Testis (tissue), 2 donors: ENCODE measurements at regions not wholly inside any gene's neighbourhood (a gene's known extent, or its start where the extent isn't known, plus 50 kb on each side); places are given as distances from the start of the nearest gene placed in this dataset.

ENCODE experiments used
- DNase-seq: peaks from one replicate; pipeline ENCODE4 v3.0.0-alpha.2; 2019
- H3K27ac ChIP-seq, 2 donors: fragments of 200-600 bp; sonication (generic); one replicate each; pipeline ENCODE4 v1.5.1; 2019
- H3K27me3 ChIP-seq: fragments of 200-600 bp; sonication (generic); one replicate; pipeline ENCODE4 v1.5.1; 2019
- H3K36me3 ChIP-seq: fragments of 200-600 bp; sonication (generic); one replicate; pipeline ENCODE4 v1.5.1; 2017; ENCODE audit warnings: low read depth; ENCODE audit errors: missing control alignments
- H3K4me1 ChIP-seq: fragments of 200-600 bp; sonication (generic); one replicate; pipeline ENCODE4 v1.5.1; 2019
- H3K4me3 ChIP-seq, 2 donors: fragments of 200-600 bp; sonication (generic); one replicate each; pipeline ENCODE4 v1.5.1; 2017 to 2019
- H3K9me3 ChIP-seq: fragments of 200-600 bp; sonication (generic); one replicate; pipeline ENCODE4 v1.5.1; 2017
- POLR2A ChIP-seq: fragments of 450-650 bp; IDR thresholded peaks from one replicate; pipeline ENCODE4 v1.6.1; 2017; ENCODE audit warnings: antibody characterized with exemption, mild to moderate bottlenecking, moderate library complexity
- whole genome bisulfite sequencing, 2 donors: methylation state at CpG; one replicate each; pipeline ENCODE4 v1.1.5; 2018; 5-methylcytosine and 5-hydroxymethylcytosine counted together
- intact Hi-C: fragments of 100-400 bp; cut with DNase I; formaldehyde crosslinking; loops from one replicate; pipeline ENCODE4 v1.15.1; 2023; ENCODE audit warnings: low total_unique reads
- TF ChIP-seq, protein P1 (sequence below), 3 experiments: fragments of 450-650 bp in 2 of 3; fragments of 200-600 bp in 1 of 3; sonication (generic) in 1 of 3; IDR thresholded peaks; one replicate each; pipeline ENCODE4 v1.5.1; 2016 to 2019; ENCODE audit warnings: antibody characterized with exemption in 3 of 3, mild to moderate bottlenecking in 2 of 3, moderate library complexity in 1 of 3

DNA sequence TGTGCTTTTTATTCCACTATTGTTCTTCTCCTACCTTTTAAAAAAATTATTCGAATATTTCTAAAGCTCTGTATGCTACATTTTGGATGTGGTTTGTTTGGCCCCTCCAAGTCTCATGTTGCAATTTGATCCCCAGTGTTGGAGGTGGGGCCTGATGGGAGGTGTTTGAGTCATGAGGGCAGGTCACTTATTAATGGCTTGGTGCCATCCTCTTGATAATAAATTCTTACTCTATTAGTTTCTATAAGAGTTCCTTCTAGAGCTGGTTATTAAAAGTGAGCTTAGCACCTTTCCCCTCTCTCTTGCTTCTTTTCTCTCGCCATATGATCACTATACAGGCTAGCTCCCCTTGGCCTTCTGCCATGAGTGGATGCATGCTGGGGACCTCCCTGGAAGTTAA lies 445.6 kb upstream of the PDE3A start:
- Histone ChIP-seq H3K4me1 (no peaks in the 10 kb centered on the region), H3K36me3 (no peaks in the 10 kb centered on the region), H3K4me3 (no peak overlapping the region), H3K27ac (no peak overlapping the region), H3K9me3 (no peaks in the 10 kb centered on the region), H3K27me3 (no peaks in the 10 kb centered on the region)
- intact Hi-C loops = no loop called here
- no peak for TF ChIP-seq POLR2A
- TF ChIP-seq, protein P1, sequence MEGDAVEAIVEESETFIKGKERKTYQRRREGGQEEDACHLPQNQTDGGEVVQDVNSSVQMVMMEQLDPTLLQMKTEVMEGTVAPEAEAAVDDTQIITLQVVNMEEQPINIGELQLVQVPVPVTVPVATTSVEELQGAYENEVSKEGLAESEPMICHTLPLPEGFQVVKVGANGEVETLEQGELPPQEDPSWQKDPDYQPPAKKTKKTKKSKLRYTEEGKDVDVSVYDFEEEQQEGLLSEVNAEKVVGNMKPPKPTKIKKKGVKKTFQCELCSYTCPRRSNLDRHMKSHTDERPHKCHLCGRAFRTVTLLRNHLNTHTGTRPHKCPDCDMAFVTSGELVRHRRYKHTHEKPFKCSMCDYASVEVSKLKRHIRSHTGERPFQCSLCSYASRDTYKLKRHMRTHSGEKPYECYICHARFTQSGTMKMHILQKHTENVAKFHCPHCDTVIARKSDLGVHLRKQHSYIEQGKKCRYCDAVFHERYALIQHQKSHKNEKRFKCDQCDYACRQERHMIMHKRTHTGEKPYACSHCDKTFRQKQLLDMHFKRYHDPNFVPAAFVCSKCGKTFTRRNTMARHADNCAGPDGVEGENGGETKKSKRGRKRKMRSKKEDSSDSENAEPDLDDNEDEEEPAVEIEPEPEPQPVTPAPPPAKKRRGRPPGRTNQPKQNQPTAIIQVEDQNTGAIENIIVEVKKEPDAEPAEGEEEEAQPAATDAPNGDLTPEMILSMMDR (IDR thresholded peaks at IDR 0.05) = no peak
- WGBS, 2 donors = 91 to 92% methylated on average over 2 of the region's 2 CpGs
- no peak for DNase-seq

DNA sequence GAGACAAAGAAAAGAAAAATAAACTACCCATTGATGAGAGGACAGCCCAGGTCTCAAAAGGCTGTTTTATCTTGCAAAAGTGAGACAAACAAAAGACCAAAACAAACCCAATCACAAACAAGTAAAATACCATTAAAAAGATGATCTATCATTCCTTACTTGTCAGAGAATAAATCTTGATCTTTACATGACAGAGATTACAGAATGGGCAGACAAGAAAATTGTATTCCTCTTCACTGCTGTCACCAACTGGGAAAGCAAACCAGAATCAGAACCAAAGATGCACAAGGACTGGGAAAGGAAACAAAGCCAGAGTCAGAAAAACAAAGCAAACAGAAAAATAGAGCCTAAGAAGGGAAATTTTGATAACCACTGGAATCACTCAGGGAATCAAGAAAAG lies 444.0 kb upstream of the PDE3A start:
- TF ChIP-seq, protein P1 (IDR thresholded peaks at IDR 0.05) = no peak
- TF ChIP-seq POLR2A = no peak
- intact Hi-C loops = no loop called here
- no peaks in the 10 kb centered on the region for H3K36me3 ChIP-seq
- no peak overlapping the region for H3K4me3 ChIP-seq
- no peak for DNase-seq
- no peaks in the 10 kb centered on the region for H3K27me3 ChIP-seq
- no peaks in the 10 kb centered on the region for H3K9me3 ChIP-seq
- H3K27ac ChIP-seq = no peak overlapping the region
- H3K4me1 ChIP-seq = no peaks in the 10 kb centered on the region

DNA sequence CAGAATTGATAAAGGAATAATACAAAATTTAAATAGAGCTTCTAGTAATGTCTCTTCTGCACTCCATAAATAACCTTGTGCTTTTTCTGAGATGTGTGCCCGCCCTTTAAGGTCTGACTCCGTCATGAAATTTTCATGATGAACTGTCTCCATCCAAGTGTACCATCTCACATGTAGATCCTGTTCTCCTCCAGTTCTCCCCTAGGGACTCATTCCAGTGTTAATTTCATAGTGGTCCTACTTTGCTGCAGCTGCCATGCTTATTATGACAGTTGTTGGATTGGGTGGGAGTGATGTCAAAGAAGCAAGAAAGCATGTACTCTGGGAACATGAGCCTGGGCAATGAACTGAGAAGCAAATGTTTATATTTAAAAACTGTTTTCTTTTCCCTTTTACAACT lies 442.5 kb upstream of the PDE3A start:
- TF ChIP-seq, protein P1 (IDR thresholded peaks at IDR 0.05) = no peak
- no peak for TF ChIP-seq POLR2A
- Histone ChIP-seq H3K9me3 (no peaks in the 10 kb centered on the region), H3K4me1 (no peaks in the 10 kb centered on the region), H3K27ac (no peak overlapping the region), H3K36me3 (no peaks in the 10 kb centered on the region), H3K27me3 (no peaks in the 10 kb centered on the region), H3K4me3 (no peak overlapping the region)
- DNase-seq = no peak
- WGBS, 2 donors = 94 to 98% methylated on average over 2 of the region's 2 CpGs
- intact Hi-C loops = no loop called here

GRCh38 chr12:19926266-19926665 lies 442.1 kb upstream of the PDE3A start:
- intact Hi-C loops = no loop called here
- H3K9me3 ChIP-seq = no peaks in the 10 kb centered on the region
- WGBS, 2 donors = 96% methylated on average over 1 of the region's 1 CpG

DNA sequence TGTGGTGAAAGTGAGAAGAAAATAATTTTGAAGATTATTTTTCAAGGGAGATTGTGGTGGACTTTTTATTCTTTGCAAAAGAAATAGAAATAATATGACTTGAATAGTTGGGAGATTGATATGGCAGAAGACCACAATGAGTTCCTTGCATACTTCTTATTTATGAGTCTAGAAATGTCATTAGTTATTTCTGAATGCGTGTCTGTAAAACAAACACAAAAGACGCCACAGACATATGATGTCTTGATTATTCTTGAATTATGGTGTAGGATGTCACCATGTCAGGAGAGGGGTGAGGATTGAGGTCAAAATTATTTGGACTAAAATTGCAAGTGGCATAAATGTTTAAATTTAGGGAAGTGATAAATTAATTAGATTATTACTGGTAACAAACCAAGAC lies 440.7 kb upstream of the PDE3A start:
- no peak for TF ChIP-seq POLR2A
- TF ChIP-seq, protein P1 (IDR thresholded peaks at IDR 0.05) = no peak
- DNase-seq = no peak
- Histone ChIP-seq H3K36me3 (no peaks in the 10 kb centered on the region), H3K4me1 (no peaks in the 10 kb centered on the region), H3K27ac (no peak overlapping the region), H3K27me3 (no peaks in the 10 kb centered on the region), H3K4me3 (no peak overlapping the region), H3K9me3 (no peaks in the 10 kb centered on the region)
- WGBS, 2 donors = 62 to 80% methylated on average over 2 of the region's 2 CpGs
- intact Hi-C loops = no loop called here

More at GRCh38 chr12:19926266-19926665, 442.1 kb upstream of the PDE3A start:
- TF ChIP-seq, protein P1 (IDR thresholded peaks at IDR 0.05) = no peak
- no peak for TF ChIP-seq POLR2A
- H3K27me3 ChIP-seq = no peaks in the 10 kb centered on the region
- no peak overlapping the region for H3K4me3 ChIP-seq
- no peaks in the 10 kb centered on the region for H3K4me1 ChIP-seq
- no peaks in the 10 kb centered on the region for H3K36me3 ChIP-seq
- no peak overlapping the region for H3K27ac ChIP-seq
- no peak for DNase-seq
